ENCODE measurements at regions not wholly inside any gene's neighbourhood (a gene's known extent, or its start where the extent isn't known, plus 50 kb on each side); places are given as distances from the start of the nearest gene placed in this dataset.

- TF ChIP-seq ZBTB4 (CRISPR knock-in tag; IDR thresholded peaks at IDR 0.05), result no peak
- TF ChIP-seq, protein P1, sequence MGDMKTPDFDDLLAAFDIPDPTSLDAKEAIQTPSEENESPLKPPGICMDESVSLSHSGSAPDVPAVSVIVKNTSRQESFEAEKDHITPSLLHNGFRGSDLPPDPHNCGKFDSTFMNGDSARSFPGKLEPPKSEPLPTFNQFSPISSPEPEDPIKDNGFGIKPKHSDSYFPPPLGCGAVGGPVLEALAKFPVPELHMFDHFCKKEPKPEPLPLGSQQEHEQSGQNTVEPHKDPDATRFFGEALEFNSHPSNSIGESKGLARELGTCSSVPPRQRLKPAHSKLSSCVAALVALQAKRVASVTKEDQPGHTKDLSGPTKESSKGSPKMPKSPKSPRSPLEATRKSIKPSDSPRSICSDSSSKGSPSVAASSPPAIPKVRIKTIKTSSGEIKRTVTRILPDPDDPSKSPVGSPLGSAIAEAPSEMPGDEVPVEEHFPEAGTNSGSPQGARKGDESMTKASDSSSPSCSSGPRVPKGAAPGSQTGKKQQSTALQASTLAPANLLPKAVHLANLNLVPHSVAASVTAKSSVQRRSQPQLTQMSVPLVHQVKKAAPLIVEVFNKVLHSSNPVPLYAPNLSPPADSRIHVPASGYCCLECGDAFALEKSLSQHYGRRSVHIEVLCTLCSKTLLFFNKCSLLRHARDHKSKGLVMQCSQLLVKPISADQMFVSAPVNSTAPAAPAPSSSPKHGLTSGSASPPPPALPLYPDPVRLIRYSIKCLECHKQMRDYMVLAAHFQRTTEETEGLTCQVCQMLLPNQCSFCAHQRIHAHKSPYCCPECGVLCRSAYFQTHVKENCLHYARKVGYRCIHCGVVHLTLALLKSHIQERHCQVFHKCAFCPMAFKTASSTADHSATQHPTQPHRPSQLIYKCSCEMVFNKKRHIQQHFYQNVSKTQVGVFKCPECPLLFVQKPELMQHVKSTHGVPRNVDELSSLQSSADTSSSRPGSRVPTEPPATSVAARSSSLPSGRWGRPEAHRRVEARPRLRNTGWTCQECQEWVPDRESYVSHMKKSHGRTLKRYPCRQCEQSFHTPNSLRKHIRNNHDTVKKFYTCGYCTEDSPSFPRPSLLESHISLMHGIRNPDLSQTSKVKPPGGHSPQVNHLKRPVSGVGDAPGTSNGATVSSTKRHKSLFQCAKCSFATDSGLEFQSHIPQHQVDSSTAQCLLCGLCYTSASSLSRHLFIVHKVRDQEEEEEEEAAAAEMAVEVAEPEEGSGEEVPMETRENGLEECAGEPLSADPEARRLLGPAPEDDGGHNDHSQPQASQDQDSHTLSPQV (IDR thresholded peaks at IDR 0.05), result no peak
- TF ChIP-seq POU2F2 (IDR thresholded peaks at IDR 0.05; ENCODE audit: borderline replicate concordance, low read depth, low read length), result no peak
- TF ChIP-seq NKRF (conservative IDR thresholded peaks at IDR 0.05), result no peak
- no peak for TF ChIP-seq POLR2AphosphoS2 (IDR thresholded peaks at IDR 0.05; ENCODE audit: low read depth, low read length)
- peak; percentile 65 for TF ChIP-seq GATAD2B (conservative IDR thresholded peaks at IDR 0.05; ENCODE audit: low read depth)
- TF ChIP-seq, protein P2, sequence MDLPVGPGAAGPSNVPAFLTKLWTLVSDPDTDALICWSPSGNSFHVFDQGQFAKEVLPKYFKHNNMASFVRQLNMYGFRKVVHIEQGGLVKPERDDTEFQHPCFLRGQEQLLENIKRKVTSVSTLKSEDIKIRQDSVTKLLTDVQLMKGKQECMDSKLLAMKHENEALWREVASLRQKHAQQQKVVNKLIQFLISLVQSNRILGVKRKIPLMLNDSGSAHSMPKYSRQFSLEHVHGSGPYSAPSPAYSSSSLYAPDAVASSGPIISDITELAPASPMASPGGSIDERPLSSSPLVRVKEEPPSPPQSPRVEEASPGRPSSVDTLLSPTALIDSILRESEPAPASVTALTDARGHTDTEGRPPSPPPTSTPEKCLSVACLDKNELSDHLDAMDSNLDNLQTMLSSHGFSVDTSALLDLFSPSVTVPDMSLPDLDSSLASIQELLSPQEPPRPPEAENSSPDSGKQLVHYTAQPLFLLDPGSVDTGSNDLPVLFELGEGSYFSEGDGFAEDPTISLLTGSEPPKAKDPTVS (IDR thresholded peaks at IDR 0.05; ENCODE audit: low read depth, low read length), result no peak
- TF ChIP-seq TAF1 (IDR thresholded peaks at IDR 0.05; ENCODE audit: borderline replicate concordance, low read depth, low read length), result no peak
- peak; percentile 80 for TF ChIP-seq TCF12 (IDR thresholded peaks at IDR 0.05; ENCODE audit: low read depth, low read length)
- no peak for TF ChIP-seq BMI1 (IDR thresholded peaks at IDR 0.05; ENCODE audit: borderline replicate concordance)
- TF ChIP-seq KLF5 (IDR thresholded peaks at IDR 0.05; ENCODE audit: partially characterized antibody), result peak; percentile 21
- TF ChIP-seq, protein P3, sequence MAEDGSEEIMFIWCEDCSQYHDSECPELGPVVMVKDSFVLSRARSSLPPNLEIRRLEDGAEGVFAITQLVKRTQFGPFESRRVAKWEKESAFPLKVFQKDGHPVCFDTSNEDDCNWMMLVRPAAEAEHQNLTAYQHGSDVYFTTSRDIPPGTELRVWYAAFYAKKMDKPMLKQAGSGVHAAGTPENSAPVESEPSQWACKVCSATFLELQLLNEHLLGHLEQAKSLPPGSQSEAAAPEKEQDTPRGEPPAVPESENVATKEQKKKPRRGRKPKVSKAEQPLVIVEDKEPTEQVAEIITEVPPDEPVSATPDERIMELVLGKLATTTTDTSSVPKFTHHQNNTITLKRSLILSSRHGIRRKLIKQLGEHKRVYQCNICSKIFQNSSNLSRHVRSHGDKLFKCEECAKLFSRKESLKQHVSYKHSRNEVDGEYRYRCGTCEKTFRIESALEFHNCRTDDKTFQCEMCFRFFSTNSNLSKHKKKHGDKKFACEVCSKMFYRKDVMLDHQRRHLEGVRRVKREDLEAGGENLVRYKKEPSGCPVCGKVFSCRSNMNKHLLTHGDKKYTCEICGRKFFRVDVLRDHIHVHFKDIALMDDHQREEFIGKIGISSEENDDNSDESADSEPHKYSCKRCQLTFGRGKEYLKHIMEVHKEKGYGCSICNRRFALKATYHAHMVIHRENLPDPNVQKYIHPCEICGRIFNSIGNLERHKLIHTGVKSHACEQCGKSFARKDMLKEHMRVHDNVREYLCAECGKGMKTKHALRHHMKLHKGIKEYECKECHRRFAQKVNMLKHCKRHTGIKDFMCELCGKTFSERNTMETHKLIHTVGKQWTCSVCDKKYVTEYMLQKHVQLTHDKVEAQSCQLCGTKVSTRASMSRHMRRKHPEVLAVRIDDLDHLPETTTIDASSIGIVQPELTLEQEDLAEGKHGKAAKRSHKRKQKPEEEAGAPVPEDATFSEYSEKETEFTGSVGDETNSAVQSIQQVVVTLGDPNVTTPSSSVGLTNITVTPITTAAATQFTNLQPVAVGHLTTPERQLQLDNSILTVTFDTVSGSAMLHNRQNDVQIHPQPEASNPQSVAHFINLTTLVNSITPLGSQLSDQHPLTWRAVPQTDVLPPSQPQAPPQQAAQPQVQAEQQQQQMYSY (CRISPR knock-in tag; IDR thresholded peaks at IDR 0.05), result no peak
- TF ChIP-seq RELA (IDR thresholded peaks at IDR 0.05; ENCODE audit: borderline replicate concordance, partially characterized antibody), result no peak
Observed at GRCh38 chr12:124466216-124467128, 100.9 kb downstream of the NCOR2 start (continued).

Measured in GM12878 (cell line).